ENCODE measurements at regions not wholly inside any gene's neighbourhood (a gene's known extent, or its start where the extent isn't known, plus 50 kb on each side); places are given as distances from the start of the nearest gene placed in this dataset.

GRCh38 chr9:19615036-19615624 lies 173.7 kb downstream of the SLC24A2 start:
- no peak for DNase-seq (ENCODE audit: extremely low read depth in 1 of 11, low read depth in 9 of 11, low spot score in 4 of 11)

- DNase-seq (ENCODE audit: extremely low read depth in 1 of 11, low read depth in 9 of 11, low spot score in 4 of 11) = no peak
Measured at GRCh38 chr9:19614294-19614693, 174.5 kb downstream of the SLC24A2 start.

- no peak for DNase-seq (ENCODE audit: extremely low read depth in 1 of 11, low read depth in 9 of 11, low spot score in 4 of 11)
Measured at GRCh38 chr9:19600538-19600937, 188.3 kb downstream of the SLC24A2 start.

GRCh38 chr9:19598722-19599121 lies 189.9 kb downstream of the ACER2 start:
- no peak for DNase-seq (ENCODE audit: extremely low read depth in 1 of 11, low read depth in 9 of 11, low spot score in 4 of 11)

GRCh38 chr9:19597176-19597575 lies 188.4 kb downstream of the ACER2 start:
- no peak for DNase-seq (ENCODE audit: extremely low read depth in 1 of 11, low read depth in 9 of 11, low spot score in 4 of 11)

GRCh38 chr9:19595003-19595402 lies 186.2 kb downstream of the ACER2 start:
- DNase-seq (ENCODE audit: extremely low read depth in 1 of 11, low read depth in 9 of 11, low spot score in 4 of 11) = no peak

- no peak for DNase-seq (ENCODE audit: extremely low read depth in 1 of 11, low read depth in 9 of 11, low spot score in 4 of 11)
Measured at GRCh38 chr9:19587678-19588077, 178.9 kb downstream of the ACER2 start.

- no peak for DNase-seq (ENCODE audit: extremely low read depth in 1 of 11, low read depth in 9 of 11, low spot score in 4 of 11)
Measured at GRCh38 chr9:19583890-19584289, 175.1 kb downstream of the ACER2 start.

GRCh38 chr9:19577411-19577810 lies 168.6 kb downstream of the ACER2 start:
- no peak for DNase-seq (ENCODE audit: extremely low read depth in 1 of 11, low read depth in 9 of 11, low spot score in 4 of 11)

- peak in 3 of 11 donors; percentile 3 to 12 (median 12) for DNase-seq (ENCODE audit: extremely low read depth in 1 of 11, low read depth in 9 of 11, low spot score in 4 of 11)
Measured at GRCh38 chr9:19568946-19569345, 160.1 kb downstream of the ACER2 start.

GRCh38 chr9:19564396-19565061 lies 155.7 kb downstream of the ACER2 start:
- no peak for DNase-seq (ENCODE audit: extremely low read depth in 1 of 11, low read depth in 9 of 11, low spot score in 4 of 11)

- DNase-seq (ENCODE audit: extremely low read depth in 1 of 11, low read depth in 9 of 11, low spot score in 4 of 11) = no peak
Measured at GRCh38 chr9:19555214-19555613, 146.4 kb downstream of the ACER2 start.

- no peak for DNase-seq (ENCODE audit: extremely low read depth in 1 of 11, low read depth in 9 of 11, low spot score in 4 of 11)
Measured at GRCh38 chr9:19554529-19554928, 145.7 kb downstream of the ACER2 start.

GRCh38 chr9:19553441-19553840 lies 144.6 kb downstream of the ACER2 start:
- no peak for DNase-seq (ENCODE audit: extremely low read depth in 1 of 11, low read depth in 9 of 11, low spot score in 4 of 11)

- DNase-seq (ENCODE audit: extremely low read depth in 1 of 11, low read depth in 9 of 11, low spot score in 4 of 11) = no peak
Measured at GRCh38 chr9:19552282-19553105, 143.7 kb downstream of the ACER2 start.

- peak in 2 of 11 donors; percentile 17 to 20 for DNase-seq (ENCODE audit: extremely low read depth in 1 of 11, low read depth in 9 of 11, low spot score in 4 of 11)
Measured at GRCh38 chr9:19551124-19551929, 142.5 kb downstream of the ACER2 start.

- DNase-seq (ENCODE audit: extremely low read depth in 1 of 11, low read depth in 9 of 11, low spot score in 4 of 11) = no peak
Measured at GRCh38 chr9:19550009-19550408, 141.2 kb downstream of the ACER2 start.

- no peak for DNase-seq (ENCODE audit: extremely low read depth in 1 of 11, low read depth in 9 of 11, low spot score in 4 of 11)
Measured at GRCh38 chr9:19533373-19533772, 124.6 kb downstream of the ACER2 start.

GRCh38 chr9:19527663-19528062 lies 118.9 kb downstream of the ACER2 start:
- DNase-seq (ENCODE audit: extremely low read depth in 1 of 11, low read depth in 9 of 11, low spot score in 4 of 11) = no peak

All from renal cortex interstitium (tissue), 11 donors.